GM12878 (cell line): ENCODE measurements at regions not wholly inside any gene's neighbourhood (a gene's known extent, or its start where the extent isn't known, plus 50 kb on each side); places are given as distances from the start of the nearest gene placed in this dataset.

Experiments used
- ATAC-seq: fragments of 200-7000 bp; cut with Tn5 transposase; 3 replicates; pipeline ENCODE4 v1.9.1; 2020; ENCODE audit warnings: mild to moderate bottlenecking, moderate library complexity
- BruUV-seq: library from RNA; stranded (reverse); fragments of 400-500 nt; replicated peaks from 2 replicates; lab custom pipeline; 2021; lab: Mats Ljungman, UMichigan
- CTCF ChIA-PET: fragments of 300-600 bp; sonication (Branson Sonifier 250); formaldehyde crosslinking; extraction: SDS; loops from one replicate; lab custom pipeline; 2021; ENCODE audit warnings: inconsistent platforms; lab: Yijun Ruan, JAX
- POLR2A ChIA-PET: fragments of 350-600 bp; formaldehyde crosslinking; extraction: SDS; loops from one replicate; lab custom pipeline; 2021; ENCODE audit warnings: inconsistent platforms; lab: Charles Lee
- RAD21 ChIA-PET: fragments of 300-600 bp; sonication (Branson Sonifier 250); formaldehyde crosslinking; loops from one replicate; lab custom pipeline; 2023; ENCODE audit warnings: antibody characterized with exemption; ENCODE audit not compliant: unreplicated experiment; lab: Charles Lee
- SMC1A ChIA-PET: fragments of 300-600 bp; sonication (Branson Sonifier 250); formaldehyde crosslinking; loops from one replicate; lab custom pipeline; 2023; ENCODE audit not compliant: unreplicated experiment, uncharacterized antibody; lab: Charles Lee
- DNase-seq: peaks from one replicate; pipeline ENCODE4 v3.0.0-alpha.2; 2011; ENCODE audit warnings: low read depth, low spot score
- FAIRE-seq: peaks from 3 replicates; lab custom pipeline; 2011; peaks lifted over from hg19 to GRCh38; lab: Jason Lieb, UNC
- H2AFZ ChIP-seq: 2 replicates; pipeline ENCODE4 v1.6.0; 2011; ENCODE audit warnings: low read depth, low read length, control low read depth; ENCODE audit not compliant: control insufficient read depth
- H3K27ac ChIP-seq: 2 replicates; pipeline ENCODE4 v1.5.1; 2011; ENCODE audit warnings: control low read depth; ENCODE audit not compliant: control insufficient read depth, insufficient read depth
- H3K27me3 ChIP-seq, 2 experiments: replicated peaks in 1 of 2; 2 replicates each; pipeline versions ENCODE4 v1.6.0 to v1.6.1; 2011; ENCODE audit warnings: low read length in 1 of 2; ENCODE audit not compliant: control insufficient read depth in 2 of 2, insufficient read depth in 2 of 2
- H3K36me3 ChIP-seq, 2 experiments: 2 replicates each; pipeline ENCODE4 v1.5.1; 2011; ENCODE audit warnings: low read length in 1 of 2; ENCODE audit not compliant: control insufficient read depth in 2 of 2, insufficient read depth in 2 of 2
- H3K4me1 ChIP-seq: 2 replicates; pipeline ENCODE4 v1.6.1; 2011; ENCODE audit warnings: mild to moderate bottlenecking, low read length, moderate library complexity, mixed read lengths; ENCODE audit not compliant: control insufficient read depth, insufficient read depth
- H3K4me2 ChIP-seq: 2 replicates; pipeline ENCODE4 v1.6.0; 2011; ENCODE audit warnings: control low read depth; ENCODE audit not compliant: control insufficient read depth, insufficient read depth
- H3K4me3 ChIP-seq: fragments of 200-600 bp; sonication (generic); 2 replicates; pipeline ENCODE4 v1.5.1; 2016
- H3K79me2 ChIP-seq: 2 replicates; pipeline ENCODE4 v1.6.0; 2011; ENCODE audit warnings: low read length; ENCODE audit not compliant: control insufficient read depth, insufficient read depth
- H3K9ac ChIP-seq: 2 replicates; pipeline ENCODE4 v1.8.0; 2011; ENCODE audit warnings: low read length, control low read depth, mixed read lengths; ENCODE audit not compliant: control insufficient read depth, insufficient read depth
- H3K9me3 ChIP-seq: replicated peaks from 3 replicates; pipeline ENCODE4 v1.5.1; 2011; ENCODE audit warnings: mild to moderate bottlenecking, low read length; ENCODE audit not compliant: control insufficient read depth, insufficient read depth
- H4K20me1 ChIP-seq: 2 replicates; pipeline ENCODE4 v1.6.0; 2011; ENCODE audit not compliant: control insufficient read depth, insufficient read depth
- BCL3 ChIP-seq: IDR thresholded peaks from 2 replicates; pipeline ENCODE4 v1.6.1; 2011; ENCODE audit warnings: borderline replicate concordance, low read depth, mild to moderate bottlenecking, moderate library complexity, low read length; ENCODE audit not compliant: insufficient read depth, poor library complexity, severe bottlenecking
- BHLHE40 ChIP-seq, 2 experiments: fragments of 450-650 bp in 1 of 2; IDR thresholded peaks; 2 replicates each; pipeline ENCODE4 v1.6.1; 2011 to 2017; ENCODE audit warnings: low read depth in 2 of 2, borderline replicate concordance in 1 of 2, improper control_type of control experiment in 1 of 2, low read length in 1 of 2, mild to moderate bottlenecking in 1 of 2
- CHD1 ChIP-seq: IDR thresholded peaks from 2 replicates; pipeline ENCODE4 v1.6.1; 2012; ENCODE audit warnings: low read depth, low read length, improper control_type of control experiment
- ESRRA ChIP-seq: IDR thresholded peaks from 2 replicates; pipeline ENCODE4 v1.6.1; 2012; ENCODE audit warnings: mild to moderate bottlenecking, low read length, improper control_type of control experiment
- FOXM1 ChIP-seq: IDR thresholded peaks from 2 replicates; pipeline ENCODE4 v1.6.1; 2012; ENCODE audit warnings: low read depth, mild to moderate bottlenecking, inconsistent platforms, low read length, moderate library complexity
- IKZF2 ChIP-seq, 2 experiments: fragments of 450-650 bp; IDR thresholded peaks; 2 replicates each; pipeline ENCODE4 v1.6.1; 2017; ENCODE audit warnings: mild to moderate bottlenecking in 2 of 2, moderate library complexity in 2 of 2
- MTA3 ChIP-seq: IDR thresholded peaks from 2 replicates; pipeline ENCODE4 v1.6.1; 2012; ENCODE audit warnings: low read length, inconsistent platforms, borderline replicate concordance
- MYB ChIP-seq: fragments of 150-350 bp; IDR thresholded peaks from 2 replicates; pipeline ENCODE4 v1.6.1; 2014; ENCODE audit warnings: mild to moderate bottlenecking, low read depth, low read length, borderline replicate concordance
- NR2C1 ChIP-seq: fragments of 450-650 bp; IDR thresholded peaks from 2 replicates; pipeline ENCODE4 v1.6.1; 2017; ENCODE audit warnings: antibody characterized with exemption, mild to moderate bottlenecking, moderate library complexity
- NRF1 ChIP-seq: conservative IDR thresholded peaks from 2 replicates; pipeline ENCODE4 v1.6.1; 2011; ENCODE audit warnings: mild to moderate bottlenecking, low read depth, low read length, improper control_type of control experiment
- RAD21 ChIP-seq: IDR thresholded peaks from 2 replicates; pipeline ENCODE4 v1.6.1; 2011; ENCODE audit warnings: mild to moderate bottlenecking, low read depth, low read length, moderate library complexity; ENCODE audit not compliant: insufficient read depth
- RB1 ChIP-seq: fragments of 450-650 bp; formaldehyde crosslinking; IDR thresholded peaks from 2 replicates; pipeline ENCODE4 v1.6.1; 2017; ENCODE audit warnings: mild to moderate bottlenecking, borderline replicate concordance
- RFX5 ChIP-seq: IDR thresholded peaks from 2 replicates; pipeline ENCODE4 v1.6.1; 2011; ENCODE audit warnings: low read depth, low read length, improper control_type of control experiment
- SMARCA5 ChIP-seq: fragments of 450-650 bp; IDR thresholded peaks from 2 replicates; pipeline ENCODE4 v1.6.1; 2017; ENCODE audit warnings: mild to moderate bottlenecking
- SPI1 ChIP-seq: IDR thresholded peaks from 2 replicates; pipeline ENCODE4 v1.6.1; 2011; ENCODE audit warnings: low read depth, mild to moderate bottlenecking, low read length, moderate library complexity, borderline replicate concordance; ENCODE audit not compliant: insufficient read depth
- TARDBP ChIP-seq: IDR thresholded peaks from 2 replicates; pipeline ENCODE4 v1.6.1; 2016; ENCODE audit warnings: borderline replicate concordance
- USF1 ChIP-seq: IDR thresholded peaks from 2 replicates; pipeline ENCODE4 v1.6.1; 2011; ENCODE audit warnings: borderline replicate concordance, low read depth, mild to moderate bottlenecking, moderate library complexity, mixed read lengths, low read length; ENCODE audit not compliant: insufficient read depth; ENCODE audit errors: extremely low read length
- ZBED1 ChIP-seq: IDR thresholded peaks from 2 replicates; pipeline ENCODE4 v1.6.1; 2016; ENCODE audit warnings: borderline replicate concordance
- ZNF274 ChIP-seq: IDR thresholded peaks from one replicate; pipeline ENCODE4 v1.8.0; 2011; ENCODE audit not compliant: insufficient read length, insufficient read depth
- ZSCAN29 ChIP-seq: fragments of 450-650 bp; IDR thresholded peaks from 2 replicates; pipeline ENCODE4 v1.6.1; 2017; ENCODE audit warnings: mild to moderate bottlenecking, moderate library complexity
- WGBS: methylation state at CpG from one replicate; pipeline ENCODE4 v1.1.6; 2016; ENCODE audit warnings: low lambda C conversion rate; ENCODE audit not compliant: insufficient replicate concordance, insufficient coverage; ENCODE audit errors: missing lambda C conversion rate; 5-methylcytosine and 5-hydroxymethylcytosine counted together
- in situ Hi-C: fragments of 300-500 bp; cut with MboI; formaldehyde crosslinking; loops from 9 replicates; pipeline ENCODE4 v1.14.3; 2018; ENCODE audit warnings: mixed read lengths
- intact Hi-C: fragments of 100-400 bp; cut with micrococcal nuclease; formaldehyde crosslinking; loops from one replicate; pipeline ENCODE4 v1.14.2; 2022; ENCODE audit not compliant: unreplicated experiment

GRCh38 chr2:45184606-45185005 is 175.4 kb upstream of the SIX2 start:
- in situ Hi-C loops: no loop called here
- no peak for TF ChIP-seq FOXM1
- TF ChIP-seq MTA3: no peak
- TF ChIP-seq CHD1: no peak
- TF ChIP-seq SMARCA5: no peak
- no peak for TF ChIP-seq RFX5
- TF ChIP-seq ZBED1: no peak
- TF ChIP-seq BCL3: no peak
- no peak for TF ChIP-seq IKZF2 (IDR thresholded peaks at IDR 0.05)
- no peak for TF ChIP-seq RB1
- TF ChIP-seq MYB: no peak
- TF ChIP-seq ESRRA: no peak
- TF ChIP-seq TARDBP: no peak
- no peak for TF ChIP-seq ZNF274
- TF ChIP-seq ZSCAN29: no peak
- TF ChIP-seq NRF1: no peak
- TF ChIP-seq USF1: no peak
- no peak for TF ChIP-seq BHLHE40 (IDR thresholded peaks at IDR 0.05; ENCODE audit: borderline replicate concordance in 1 of 2, low read depth in 2 of 2, low read length in 1 of 2)
- no peak for TF ChIP-seq RAD21
- no peak for TF ChIP-seq SPI1
- no peak for TF ChIP-seq NR2C1
- TF ChIP-seq, all 136 proteins: peak for 0
- Histone ChIP-seq H3K79me2 (no peaks in the 10 kb centered on the region), H3K9me3 (no peaks in the 10 kb centered on the region), H2AFZ (no peak overlapping the region), H3K36me3 (no peaks in the 10 kb centered on the region), H3K4me3 (no peak overlapping the region), H3K27me3 (no peaks in the 10 kb centered on the region), H4K20me1 (no peaks in the 10 kb centered on the region), H3K27ac (no peak overlapping the region), H3K4me1 (no peaks in the 10 kb centered on the region), H3K9ac (no peak overlapping the region), H3K4me2 (no peak overlapping the region)
- intact Hi-C loops: no loop called here
- ATAC-seq (no peak), FAIRE-seq (no peak), DNase-seq (no peak)
- POLR2A ChIA-PET: no interaction called here
- 27% methylated on average over 5 of the region's 5 CpGs for WGBS
- SMC1A ChIA-PET: interaction anchor here (1.0 kb wide), 1 partner anchor 16 kb away, joined by 3 read pairs; no protein-coding TSS in a partner anchor
- CTCF ChIA-PET: no interaction called here
- RAD21 ChIA-PET: no interaction called here
- no TSS peak for BruUV-seq
